GM12892 (cell line): ENCODE measurements at regions not wholly inside any gene's neighbourhood (a gene's known extent, or its start where the extent isn't known, plus 50 kb on each side); places are given as distances from the start of the nearest gene placed in this dataset.
"Not testable (repeated sequence)": the region's sequence is repeated elsewhere in the genome, so short reads cannot be mapped to it uniquely, and the experiment has no call there.

Source experiments
- DNase-seq: peaks from one replicate; pipeline ENCODE4 v3.0.0; 2011; ENCODE audit not compliant: insufficient read length
- FAIRE-seq: peaks from 2 replicates; lab custom pipeline; 2011; peaks lifted over from hg19 to GRCh38; lab: Jason Lieb, UNC
- POLR2A ChIP-seq: IDR thresholded peaks from 2 replicates; pipeline ENCODE4 v1.6.1; 2011; ENCODE audit warnings: low read depth, low read length, control low read depth
- POLR2AphosphoS5 ChIP-seq: IDR thresholded peaks from 2 replicates; pipeline ENCODE4 v1.6.1; 2011; ENCODE audit warnings: low read depth, low read length, control low read depth
- TAF1 ChIP-seq: IDR thresholded peaks from 2 replicates; pipeline ENCODE4 v1.6.1; 2011; ENCODE audit warnings: low read depth, mild to moderate bottlenecking, control low read depth, low read length, borderline replicate concordance

GRCh38 chr15:62897634-62898033 lies 144.9 kb upstream of the TPM1 start:
- DNase-seq (no peak), FAIRE-seq (no peak)
- TF ChIP-seq POLR2A (no peak), POLR2AphosphoS5 (no peak), TAF1 (no peak)

GRCh38 chr15:62899090-62899493 lies 143.5 kb upstream of the TPM1 start:
- DNase-seq: no peak
- FAIRE-seq: no peak
- TF ChIP-seq POLR2AphosphoS5 (no peak), POLR2A (no peak), TAF1 (no peak)

DNA sequence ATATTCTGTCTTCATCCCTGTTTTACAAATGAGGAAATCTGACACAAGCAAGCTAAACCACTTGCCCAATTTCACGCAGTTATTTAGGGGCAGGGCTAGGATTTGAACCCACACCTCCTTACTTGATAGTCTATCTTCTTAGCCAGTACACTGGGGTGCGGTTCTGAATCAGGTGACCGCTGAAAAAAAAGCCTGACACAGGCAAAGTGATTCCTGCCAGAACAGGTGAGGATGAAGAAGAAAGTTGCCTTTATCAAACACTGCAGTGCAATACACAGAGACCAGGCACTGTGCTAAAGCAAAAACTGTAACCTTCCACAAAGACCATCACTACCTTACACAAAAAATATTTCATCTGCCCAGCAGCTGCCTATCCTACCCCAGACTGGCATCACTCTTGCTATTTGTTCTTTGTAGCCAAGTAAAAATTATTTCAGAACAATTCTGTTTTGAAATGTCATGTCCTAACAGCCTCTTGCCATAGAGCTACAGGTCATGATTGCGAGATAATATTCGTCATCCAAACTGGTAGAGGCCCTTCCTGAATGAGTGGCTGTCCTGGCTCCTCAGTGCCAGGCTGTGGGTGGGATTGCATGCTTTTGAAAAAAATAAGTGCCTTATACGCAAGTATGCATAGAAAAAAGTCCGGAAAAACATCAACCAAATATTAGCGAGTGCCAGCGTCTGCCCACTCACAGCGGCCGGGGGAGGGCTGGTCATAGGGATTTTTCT lies 142.3 kb upstream of the TPM1 start:
- no peak for TF ChIP-seq POLR2AphosphoS5
- no peak for TF ChIP-seq POLR2A
- TF ChIP-seq TAF1: no peak
- DNase-seq: no peak
- no peak for FAIRE-seq

GRCh38 chr15:62901087-62901486 lies 141.5 kb upstream of the TPM1 start:
- FAIRE-seq (no peak), DNase-seq (no peak)
- TF ChIP-seq POLR2AphosphoS5: no peak
- no peak for TF ChIP-seq TAF1
- no peak for TF ChIP-seq POLR2A

GRCh38 chr15:62901909-62902546 lies 140.5 kb upstream of the TPM1 start:
- no peak for FAIRE-seq
- TF ChIP-seq POLR2A: no peak
- no peak for TF ChIP-seq POLR2AphosphoS5
- TF ChIP-seq TAF1: no peak
- DNase-seq: no peak

DNA sequence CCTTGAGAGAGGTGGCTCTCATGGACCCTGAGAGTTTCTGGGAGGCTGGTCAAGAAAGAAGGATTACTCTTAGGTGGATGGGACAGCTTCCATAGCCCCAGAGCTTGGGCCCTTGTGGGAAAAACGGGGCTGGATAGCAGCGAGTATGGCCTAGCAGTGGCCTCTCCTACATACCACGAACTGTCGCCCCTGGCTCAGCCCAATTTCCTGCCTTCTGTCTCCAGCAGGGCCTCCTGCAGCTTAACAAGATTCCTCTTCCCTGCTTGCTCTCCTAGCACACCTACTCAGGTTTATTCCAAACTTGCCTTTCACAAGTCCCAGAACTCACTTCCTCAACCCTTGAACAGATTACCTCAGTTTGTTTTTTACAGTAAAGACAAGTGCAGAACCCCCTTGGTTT lies 139.7 kb upstream of the TPM1 start:
- DNase-seq (no peak), FAIRE-seq (no peak)
- TF ChIP-seq POLR2A: no peak
- TF ChIP-seq POLR2AphosphoS5: no peak
- no peak for TF ChIP-seq TAF1

DNA sequence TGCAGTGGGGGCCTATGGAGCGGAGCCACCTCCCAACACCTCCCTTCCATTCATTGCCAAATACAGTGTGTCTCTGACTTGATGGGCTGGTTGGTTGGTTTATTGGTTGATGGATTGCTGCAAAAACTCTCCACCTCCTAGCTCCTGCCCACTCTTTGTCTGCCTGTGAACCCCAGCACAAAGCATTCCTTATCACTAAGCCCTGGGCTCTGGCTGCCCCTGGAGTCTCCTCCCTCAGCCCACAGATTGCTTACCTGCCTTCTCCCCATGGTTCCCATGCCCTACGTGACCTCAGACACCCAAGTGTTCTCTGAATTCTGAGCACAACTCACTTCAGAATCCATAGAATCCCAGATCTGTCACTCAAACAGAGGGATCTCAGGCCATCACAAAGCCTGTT lies 139.1 kb upstream of the TPM1 start:
- TF ChIP-seq POLR2A: no peak
- no peak for TF ChIP-seq TAF1
- no peak for TF ChIP-seq POLR2AphosphoS5
- FAIRE-seq (no peak), DNase-seq (no peak)

- no peak for FAIRE-seq
- TF ChIP-seq POLR2A (no peak), TAF1 (no peak), POLR2AphosphoS5 (no peak)
- DNase-seq: no peak
Observed at GRCh38 chr15:62904041-62904910, 138.3 kb upstream of the TPM1 start.

DNA sequence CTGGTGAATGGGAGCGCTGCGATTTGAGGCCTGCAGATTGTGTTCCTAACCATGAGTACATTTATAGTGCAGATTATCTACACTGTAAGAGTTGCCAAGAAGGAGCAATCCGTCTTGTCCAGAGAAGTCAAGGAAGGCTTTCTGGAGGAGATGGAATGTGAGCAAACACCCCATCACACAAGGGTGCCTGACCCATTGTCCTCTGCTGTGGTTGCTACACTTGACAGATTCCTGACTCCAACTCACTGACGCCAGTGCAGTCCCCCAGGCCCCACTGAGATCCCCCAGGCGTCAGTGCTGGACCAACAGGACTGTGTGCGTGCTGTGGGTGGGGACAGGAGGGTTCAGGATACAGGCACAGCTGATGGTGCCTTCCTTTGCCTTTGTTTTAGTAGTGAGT lies 135.9 kb upstream of the TPM1 start:
- TF ChIP-seq TAF1: no peak
- no peak for TF ChIP-seq POLR2A
- no peak for TF ChIP-seq POLR2AphosphoS5
- FAIRE-seq: no peak

GRCh38 chr15:62907275-62907674 lies 135.3 kb upstream of the TPM1 start:
- no peak for TF ChIP-seq POLR2A
- no peak for TF ChIP-seq POLR2AphosphoS5
- TF ChIP-seq TAF1: no peak
- DNase-seq (no peak), FAIRE-seq (no peak)

More for the DNA sequence above, 135.9 kb upstream of the TPM1 start:
- no peak for DNase-seq

GRCh38 chr15:62908341-62908740 lies 134.2 kb upstream of the TPM1 start:
- FAIRE-seq, DNase-seq: not testable (repeated sequence)
